NCI-H446 treated with DMSO at 0.1 percent for 48 hours (cell line): ENCODE measurements at regions not wholly inside any gene's neighbourhood (a gene's known extent, or its start where the extent isn't known, plus 50 kb on each side); places are given as distances from the start of the nearest gene placed in this dataset.

Experiments
- DNase-seq: peaks from one replicate; lab custom pipeline; 2025; lab: John Stamatoyannopoulos, UW

DNA sequence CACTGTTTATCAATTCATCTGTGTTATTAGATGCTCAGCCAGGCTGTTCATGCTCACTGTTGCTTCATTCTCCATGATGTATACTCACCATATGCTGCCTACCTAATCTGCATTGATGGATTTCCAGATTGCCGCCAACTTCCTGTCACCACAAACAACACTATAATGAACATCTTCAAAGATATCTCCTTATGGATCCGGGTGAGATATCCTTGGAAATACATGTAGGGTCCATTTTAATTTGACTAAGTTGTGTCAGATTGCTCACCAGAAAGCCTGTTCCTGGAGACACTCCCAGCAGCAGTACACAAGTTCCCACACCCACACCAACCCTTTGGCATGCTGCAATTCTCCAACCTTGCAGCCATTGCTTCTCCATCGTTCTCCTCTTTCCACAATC, 547.5 kb upstream of the TNP1 start:
- DNase-seq = peak; percentile 90

DNA sequence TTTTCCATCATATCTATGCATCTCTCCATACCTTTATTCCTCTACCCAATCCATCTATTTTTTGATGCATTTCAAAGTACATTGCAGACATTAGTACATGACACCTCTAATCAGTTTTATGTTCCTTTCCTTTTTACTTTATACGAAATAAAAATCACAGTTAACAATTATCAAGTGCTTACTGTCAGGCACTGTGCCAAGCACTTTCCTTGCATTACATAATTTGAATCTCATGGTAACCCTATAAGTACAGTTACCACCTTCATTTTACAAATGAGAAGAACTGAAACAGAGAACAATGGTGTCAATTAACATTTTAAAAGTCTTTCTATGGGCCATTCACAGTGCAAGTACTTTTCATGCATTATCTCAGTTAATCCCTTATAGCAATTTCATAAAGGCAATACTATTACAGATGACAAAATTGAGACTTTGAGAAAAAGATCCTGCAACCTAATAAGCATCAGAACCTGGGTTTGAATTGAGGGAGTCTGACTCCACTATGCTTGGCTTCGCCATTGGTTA, 544.4 kb upstream of the TNP1 start:
- DNase-seq = no peak

- DNase-seq = peak; percentile 27
These were observed 543.0 kb upstream of the TNP1 start for GRCh38 chr2:217402761-217403383.

GRCh38 chr2:217402144-217402543, 542.3 kb upstream of the TNP1 start:
- no peak for DNase-seq

GRCh38 chr2:217399291-217399690, 539.4 kb upstream of the TNP1 start:
- no peak for DNase-seq

GRCh38 chr2:217398860-217399259, 539.0 kb upstream of the TNP1 start:
- DNase-seq = no peak

DNA sequence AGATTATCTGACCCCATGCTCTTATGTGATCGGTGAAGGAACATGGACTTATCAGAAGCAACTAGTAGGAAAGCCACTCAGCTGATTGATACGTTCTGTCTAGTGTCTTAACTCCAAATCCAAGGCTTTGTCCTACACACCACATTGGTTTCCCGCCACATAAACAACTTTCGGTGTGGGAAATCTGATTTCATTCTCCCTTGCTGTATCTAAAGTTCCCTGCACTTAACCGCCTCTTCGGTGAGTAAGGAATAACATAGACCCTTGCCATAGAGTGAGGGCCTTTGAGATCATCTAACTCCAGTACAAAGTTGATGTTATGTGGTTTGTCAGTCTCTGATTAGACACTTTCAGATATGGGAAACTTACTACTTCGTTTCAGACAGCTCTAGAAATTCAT, 538.2 kb upstream of the TNP1 start:
- no peak for DNase-seq

- no peak for DNase-seq
These were observed 536.7 kb upstream of the TNP1 start for GRCh38 chr2:217396586-217396985.

DNA sequence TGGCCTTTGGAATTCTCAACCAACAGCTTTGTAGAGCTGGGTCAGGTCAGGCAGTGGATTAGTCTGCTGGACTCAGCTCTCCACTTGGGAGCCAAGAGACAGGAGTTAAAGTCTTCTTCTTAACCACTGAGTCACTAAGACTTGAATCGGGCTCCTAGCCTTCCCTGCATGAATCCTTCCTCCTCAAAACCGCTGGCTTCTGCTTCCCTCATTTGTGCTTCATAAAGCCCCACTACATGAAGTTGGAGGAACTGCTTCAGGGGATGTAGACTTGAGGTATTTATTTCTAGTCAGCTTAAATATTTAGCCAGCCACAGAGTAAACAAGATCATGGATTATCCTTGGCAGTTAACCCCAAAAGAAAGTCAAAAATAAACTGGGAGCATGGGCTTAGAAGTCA, 536.3 kb upstream of the TNP1 start:
- DNase-seq = no peak

- DNase-seq = no peak
These were observed 534.9 kb upstream of the TNP1 start for GRCh38 chr2:217394510-217395351.

DNA sequence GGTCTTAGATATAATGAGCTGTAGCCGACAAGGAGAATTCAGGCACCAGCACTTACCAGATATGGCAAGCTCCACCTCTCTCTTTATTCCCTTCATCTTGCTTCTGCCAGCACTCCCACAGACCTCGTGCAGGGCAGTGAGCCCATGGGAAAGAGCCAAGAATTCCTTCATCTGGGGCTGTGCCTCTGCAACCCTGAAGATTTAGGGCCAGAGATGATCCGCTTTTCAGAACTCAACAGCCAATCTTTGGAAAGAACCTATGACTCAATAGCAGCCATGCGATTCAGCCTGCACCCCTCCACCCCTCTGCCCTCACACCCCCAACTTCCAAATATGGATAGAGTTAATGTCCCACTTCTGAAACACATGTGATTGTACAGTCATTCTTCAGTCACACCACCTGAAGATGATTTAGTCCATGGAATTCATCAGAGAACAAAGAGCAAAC, 533.7 kb upstream of the TNP1 start:
- DNase-seq = peak; percentile 63

- DNase-seq = no peak
These were observed 533.2 kb upstream of the TNP1 start for GRCh38 chr2:217392930-217393584.

- DNase-seq = no peak
These were observed 528.0 kb upstream of the TNP1 start for GRCh38 chr2:217387776-217388387.

DNA sequence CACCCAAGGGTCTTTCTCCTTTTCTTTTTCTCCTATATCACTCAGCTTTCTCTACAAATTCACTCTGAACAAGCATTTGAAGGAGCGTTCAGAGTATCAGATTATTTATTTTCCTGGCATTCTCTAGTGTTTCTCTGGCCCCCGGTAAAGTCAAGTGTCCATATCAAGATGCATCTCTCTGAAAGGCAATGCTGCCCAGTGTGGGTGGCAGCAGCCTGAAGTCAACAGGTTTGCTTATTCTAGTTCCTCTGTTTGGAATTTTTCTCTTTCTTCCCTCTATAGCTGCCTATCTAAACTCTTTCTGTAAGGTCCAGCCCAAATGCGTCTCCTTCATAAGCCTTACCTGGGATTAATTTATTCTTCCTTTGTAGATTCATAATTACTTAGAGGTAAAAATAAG, 526.2 kb upstream of the TNP1 start:
- DNase-seq = no peak

GRCh38 chr2:217383620-217384019, 523.8 kb upstream of the TNP1 start:
- no peak for DNase-seq

DNA sequence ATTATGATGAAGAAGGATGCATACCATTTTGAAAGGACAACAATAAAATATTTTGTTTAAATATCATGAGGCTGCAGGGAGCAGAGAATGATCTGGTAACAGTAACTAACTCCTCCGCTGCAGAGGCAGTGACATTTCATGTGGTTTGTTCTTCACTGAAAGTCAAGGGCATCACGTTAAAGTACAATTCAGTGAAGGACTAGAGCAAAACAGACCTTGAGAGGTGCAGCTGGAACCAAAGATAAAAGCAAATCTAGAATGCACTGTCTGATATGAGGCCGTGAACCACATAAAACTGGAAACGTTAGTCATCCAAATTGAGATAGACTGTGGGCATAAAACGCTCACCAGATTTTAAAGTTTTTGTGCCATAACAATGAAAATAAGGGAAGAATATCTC, 522.9 kb upstream of the TNP1 start:
- DNase-seq = no peak

DNA sequence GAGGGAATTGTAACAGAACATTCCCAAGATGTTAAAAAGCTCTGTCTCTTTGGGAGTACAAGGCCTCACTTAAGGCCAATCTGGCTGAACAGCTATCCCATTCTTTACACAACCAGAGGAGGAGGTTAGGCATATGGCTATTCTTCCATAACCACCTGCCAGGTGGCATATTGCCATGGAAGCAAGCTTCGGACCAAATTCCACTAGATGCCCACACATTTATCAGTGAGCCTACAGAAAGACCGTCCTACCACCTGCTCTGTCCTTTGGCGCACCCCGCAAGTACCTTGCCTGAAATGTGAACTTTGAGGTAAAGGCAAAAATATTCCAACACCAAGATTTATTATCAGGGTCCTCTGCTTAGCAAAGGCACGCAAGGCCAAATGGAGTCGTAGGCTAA, 519.9 kb upstream of the TNP1 start:
- no peak for DNase-seq

- no peak for DNase-seq
These were observed 512.9 kb upstream of the TNP1 start for GRCh38 chr2:217372794-217373193.

DNA sequence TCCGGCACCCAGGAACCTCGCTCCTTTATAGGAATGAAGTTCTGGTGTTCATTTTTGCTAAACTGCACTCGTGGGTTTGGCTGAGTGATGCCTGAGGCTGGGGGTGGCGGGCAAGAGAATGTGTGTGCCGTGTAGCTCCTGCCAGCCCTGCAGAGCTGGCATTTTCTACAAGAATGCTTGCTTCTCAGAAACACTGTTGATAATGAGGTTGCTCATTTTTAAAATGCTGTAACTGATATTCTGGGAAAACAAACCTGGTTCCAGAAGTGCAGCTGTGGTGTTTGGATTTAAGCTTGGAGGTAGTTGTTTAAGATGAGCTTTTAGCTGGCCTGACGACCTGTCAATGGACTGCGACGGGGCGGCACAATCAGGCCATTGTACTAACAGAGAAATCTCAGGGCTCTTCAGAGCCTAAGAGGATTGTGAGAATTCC, 511.9 kb upstream of the TNP1 start:
- no peak for DNase-seq

GRCh38 chr2:217370391-217370790, 510.5 kb upstream of the TNP1 start:
- DNase-seq = no peak

- no peak for DNase-seq
These were observed 507.6 kb upstream of the TNP1 start for GRCh38 chr2:217367464-217367863.

DNA sequence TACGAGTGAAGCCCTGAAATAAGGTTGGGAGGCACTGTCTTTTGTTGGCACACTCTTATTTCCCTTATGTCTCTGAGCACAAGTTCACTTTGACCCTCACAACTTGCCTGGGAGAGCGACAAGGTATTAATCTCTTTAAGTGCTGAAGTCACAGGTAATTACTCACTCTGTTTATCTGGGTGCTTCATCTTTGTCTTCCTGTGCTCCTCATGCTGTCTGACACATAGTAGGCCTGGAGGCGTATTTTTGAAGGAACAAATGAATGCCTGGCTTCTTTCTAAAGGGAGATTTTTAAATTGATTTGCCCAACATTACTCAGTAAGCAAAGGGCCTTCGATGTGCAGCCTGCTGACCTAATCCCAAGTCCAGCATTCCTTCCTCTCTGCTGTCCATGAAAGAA, 507.1 kb upstream of the TNP1 start:
- no peak for DNase-seq
